Right lobe of liver (tissue), 6 donors: ENCODE measurements at regions not wholly inside any gene's neighbourhood (a gene's known extent, or its start where the extent isn't known, plus 50 kb on each side); places are given as distances from the start of the nearest gene placed in this dataset.

ENCODE experiments used
- ATAC-seq, 4 donors: fragments of 200-7000 bp; cut with Tn5 transposase; one replicate each; pipeline ENCODE4 v1.9.1; 2020; ENCODE audit warnings: mild to moderate bottlenecking in 4 of 4, moderate library complexity in 4 of 4
- DNase-seq, 3 donors: peaks; one replicate each; pipeline ENCODE4 v3.0.0-alpha.2; 2020
- H3K27ac ChIP-seq, 3 donors: fragments of 200-600 bp; one replicate each; pipeline ENCODE4 v1.8.0; 2022
- H3K27me3 ChIP-seq, 2 donors: fragments of 200-600 bp; one replicate each; pipeline ENCODE4 v1.8.0; 2022
- H3K36me3 ChIP-seq, 4 donors: fragments of 200-600 bp; sonication (generic) in 1 of 4; one replicate each; pipeline versions ENCODE4 v1.5.1 to v1.8.0; 2017 to 2022; ENCODE audit warnings: control low read depth in 1 of 4
- H3K4me1 ChIP-seq, 4 donors: fragments of 200-600 bp; sonication (generic) in 1 of 4; one replicate each; pipeline versions ENCODE4 v1.5.1 to v1.8.0; 2017 to 2022; ENCODE audit warnings: control low read depth in 1 of 4
- H3K4me3 ChIP-seq, 3 donors: fragments of 200-600 bp; one replicate each; pipeline ENCODE4 v1.8.0; 2022
- H3K9me3 ChIP-seq, 4 donors: fragments of 200-600 bp; sonication (generic) in 1 of 4; one replicate each; pipeline versions ENCODE4 v1.5.1 to v1.8.0; 2017 to 2022; ENCODE audit warnings: control low read depth in 1 of 4
- CTCF ChIP-seq, 4 donors: fragments of 200-600 bp in 3 of 4; fragments of 450-650 bp in 1 of 4; IDR thresholded peaks; one replicate each; pipeline versions ENCODE4 v1.5.1 to v1.8.0; 2016 to 2022; ENCODE audit warnings: antibody characterized with exemption in 4 of 4, mild to moderate bottlenecking in 2 of 4
- POLR2A ChIP-seq: fragments of 450-650 bp; IDR thresholded peaks from one replicate; pipeline ENCODE4 v1.6.1; 2017; ENCODE audit warnings: antibody characterized with exemption, mild to moderate bottlenecking
- WGBS: methylation state at CpG from one replicate; pipeline ENCODE4 v1.1.6; 2018; ENCODE audit warnings: low coverage, low lambda C conversion rate; ENCODE audit not compliant: insufficient coverage; ENCODE audit errors: missing lambda C conversion rate; 5-methylcytosine and 5-hydroxymethylcytosine counted together
- intact Hi-C, 2 donors: fragments of 100-400 bp; cut with DNase I; formaldehyde crosslinking; loops; one replicate each; pipeline versions ENCODE4 v1.11.2 to v1.14.1; 2022
- donor health status: DM: no; HTN: yes; CAD: no.
- donor health status: DM: no; HTN: no; CAD: no.
- donor health status: DM: no; HTN: no; CAD: no.
- donor health status: DM: no; HTN: yes; CAD: no.
- donor health status: DM: no; HTN: yes; CAD: no.

- H3K4me3 ChIP-seq, result no peak overlapping the region
Observed at GRCh38 chr3:102529452-102529851, 94.6 kb downstream of the ZPLD1 start.

GRCh38 chr3:102530415-102531181, 95.8 kb downstream of the ZPLD1 start:
- no peaks in the 10 kb centered on the region for H3K36me3 ChIP-seq
- DNase-seq (no peak), ATAC-seq (no peak)
- WGBS, result 71% methylated on average over 4 of the region's 4 CpGs
- no peak overlapping the region for H3K27ac ChIP-seq
- H3K4me3 ChIP-seq, result no peak overlapping the region
- TF ChIP-seq POLR2A (no peak), CTCF (IDR thresholded peaks at IDR 0.05) (no peak)
- no peaks in the 10 kb centered on the region for H3K27me3 ChIP-seq
- H3K4me1 ChIP-seq, result no peaks in the 10 kb centered on the region
- no peaks in the 10 kb centered on the region for H3K9me3 ChIP-seq
- intact Hi-C loops, result loop anchor here (10.0 kb wide), 2 partner anchors 296 to 726 kb away; no protein-coding TSS in a partner anchor

More at GRCh38 chr3:102529452-102529851, 94.6 kb downstream of the ZPLD1 start:
- Histone ChIP-seq H3K27me3 (no peaks in the 10 kb centered on the region), H3K36me3 (no peaks in the 10 kb centered on the region), H3K27ac (no peak overlapping the region), H3K9me3 (no peaks in the 10 kb centered on the region), H3K4me1 (no peaks in the 10 kb centered on the region)
- TF ChIP-seq CTCF (IDR thresholded peaks at IDR 0.05), result peak in 1 of 4 donors; percentile 20
- no peak for TF ChIP-seq POLR2A
- 51% methylated on average over 3 of the region's 3 CpGs for WGBS
- ATAC-seq (peak; percentile 36 to 45 (median 38)), DNase-seq (no peak)
- intact Hi-C loops, result no loop called here

- no peak for TF ChIP-seq POLR2A
- no peak for TF ChIP-seq CTCF (IDR thresholded peaks at IDR 0.05)
- ATAC-seq, result no peak
Observed at GRCh38 chr3:102531686-102532085, 96.9 kb downstream of the ZPLD1 start.

GRCh38 chr3:102532901-102533300, 98.1 kb downstream of the ZPLD1 start:
- no peak for DNase-seq
- Histone ChIP-seq H3K4me3 (no peak overlapping the region), H3K27me3 (no peaks in the 10 kb centered on the region), H3K27ac (no peak overlapping the region), H3K9me3 (no peaks in the 10 kb centered on the region), H3K36me3 (no peaks in the 10 kb centered on the region), H3K4me1 (no peaks in the 10 kb centered on the region)
- intact Hi-C loops, result loop anchor here (10.0 kb wide), 2 partner anchors 298 to 728 kb away; no protein-coding TSS in a partner anchor
- no peak for ATAC-seq
- TF ChIP-seq POLR2A, result no peak
- no peak for TF ChIP-seq CTCF (IDR thresholded peaks at IDR 0.05)
- 66% methylated on average over 3 of the region's 3 CpGs for WGBS

More at GRCh38 chr3:102531686-102532085, 96.9 kb downstream of the ZPLD1 start:
- Histone ChIP-seq H3K4me3 (no peak overlapping the region), H3K27me3 (no peaks in the 10 kb centered on the region), H3K36me3 (no peaks in the 10 kb centered on the region), H3K4me1 (no peaks in the 10 kb centered on the region), H3K9me3 (no peaks in the 10 kb centered on the region), H3K27ac (no peak overlapping the region)
- DNase-seq, result no peak
- intact Hi-C loops, result loop anchor here (10.0 kb wide), 2 partner anchors 297 to 727 kb away; no protein-coding TSS in a partner anchor
